IMR-90 (cell line): ENCODE measurements at regions not wholly inside any gene's neighbourhood (a gene's known extent, or its start where the extent isn't known, plus 50 kb on each side); places are given as distances from the start of the nearest gene placed in this dataset.

Experiments used
- ATAC-seq: fragments of 200-7000 bp; cut with Tn5 transposase; 2 replicates; pipeline ENCODE4 v1.9.1; 2020; ENCODE audit warnings: low read depth, mild to moderate bottlenecking, moderate library complexity
- BruUV-seq: library from RNA; stranded (reverse); fragments of 400-500 nt; replicated peaks from 2 replicates; lab custom pipeline; 2021; lab: Mats Ljungman, UMichigan
- CTCF ChIA-PET: fragments of 300-600 bp; formaldehyde crosslinking; extraction: SDS; loops from one replicate; lab custom pipeline; 2021; ENCODE audit warnings: antibody characterized with exemption; lab: Yijun Ruan, JAX
- POLR2A ChIA-PET: fragments of 300-600 bp; sonication (Branson Sonifier 250); formaldehyde crosslinking; loops from one replicate; lab custom pipeline; 2022; ENCODE audit warnings: antibody characterized with exemption; ENCODE audit not compliant: unreplicated experiment; lab: Charles Lee
- DNase-seq: peaks from one replicate; pipeline ENCODE4 v3.0.0; 2013
- H2AFZ ChIP-seq: replicated peaks from 2 replicates; pipeline ENCODE3; 2013; ENCODE audit warnings: low read length, mild to moderate bottlenecking; ENCODE audit not compliant: poor library complexity
- H2AK5ac ChIP-seq: 2 replicates; pipeline ENCODE4 v1.6.1; 2013; ENCODE audit warnings: low read depth, low read length, inconsistent platforms
- H2AK9ac ChIP-seq: replicated peaks from 2 replicates; pipeline ENCODE3; 2013; ENCODE audit warnings: mild to moderate bottlenecking, low read depth, low read length, moderate library complexity; ENCODE audit not compliant: poor library complexity
- H2BK120ac ChIP-seq: 2 replicates; pipeline ENCODE4 v1.6.1; 2013; ENCODE audit warnings: low read depth, low read length, inconsistent platforms
- H2BK15ac ChIP-seq: 3 replicates; pipeline ENCODE4 v1.6.1; 2013; ENCODE audit warnings: low read depth, low read length, inconsistent platforms
- H2BK20ac ChIP-seq: 2 replicates; pipeline ENCODE4 v1.6.1; 2013; ENCODE audit warnings: low read depth, mild to moderate bottlenecking, inconsistent platforms, low read length, moderate library complexity
- H2BK5ac ChIP-seq: 2 replicates; pipeline ENCODE4 v1.6.1; 2013; ENCODE audit warnings: mild to moderate bottlenecking, low read depth, low read length, inconsistent platforms; ENCODE audit not compliant: poor library complexity, severe bottlenecking
- H3K14ac ChIP-seq: replicated peaks from 2 replicates; pipeline ENCODE4 v1.6.1; 2013; ENCODE audit warnings: low read depth, low read length, inconsistent platforms
- H3K18ac ChIP-seq: 2 replicates; pipeline ENCODE4 v1.6.1; 2013; ENCODE audit warnings: low read depth, low read length, control low read depth
- H3K23ac ChIP-seq: 2 replicates; pipeline ENCODE4 v1.6.1; 2013; ENCODE audit warnings: low read depth, low read length, inconsistent platforms
- H3K27ac ChIP-seq: 2 replicates; pipeline ENCODE4 v1.5.1; 2013; ENCODE audit warnings: mild to moderate bottlenecking, control low read depth, low read length; ENCODE audit not compliant: insufficient read depth
- H3K27me3 ChIP-seq: 2 replicates; pipeline ENCODE4 v1.6.1; 2013; ENCODE audit warnings: low read length; ENCODE audit not compliant: control insufficient read depth, insufficient read depth
- H3K36me3 ChIP-seq: 2 replicates; pipeline ENCODE4 v1.6.1; 2013; ENCODE audit warnings: low read length, mixed read lengths; ENCODE audit not compliant: control insufficient read depth, insufficient read depth
- H3K4ac ChIP-seq: 2 replicates; pipeline ENCODE4 v1.6.1; 2013; ENCODE audit warnings: low read depth, low read length, inconsistent platforms
- H3K4me1 ChIP-seq: 2 replicates; pipeline ENCODE4 v1.6.1; 2013; ENCODE audit warnings: low read length, mixed read lengths; ENCODE audit not compliant: control insufficient read depth, insufficient read depth
- H3K4me2 ChIP-seq: 2 replicates; pipeline ENCODE4 v1.6.1; 2013; ENCODE audit warnings: low read depth, mild to moderate bottlenecking, control low read depth, low read length, moderate library complexity
- H3K4me3 ChIP-seq: 2 replicates; pipeline ENCODE4 v1.5.1; 2013; ENCODE audit warnings: low read depth, mild to moderate bottlenecking, control low read depth, low read length, moderate library complexity; ENCODE audit not compliant: insufficient read depth
- H3K56ac ChIP-seq: 2 replicates; pipeline ENCODE4 v1.6.1; 2013; ENCODE audit warnings: low read length, inconsistent platforms; ENCODE audit not compliant: insufficient read depth; ENCODE audit errors: extremely low read depth
- H3K79me1 ChIP-seq, 2 experiments: 2 replicates each; pipeline ENCODE4 v1.6.1; 2013; ENCODE audit warnings: low read length in 2 of 2, inconsistent platforms in 1 of 2, low read depth in 1 of 2
- H3K9ac ChIP-seq: 2 replicates; pipeline ENCODE4 v1.6.1; 2013; ENCODE audit warnings: low read depth, low read length, control low read depth
- H3K9me1 ChIP-seq: 2 replicates; pipeline ENCODE4 v1.6.1; 2013; ENCODE audit warnings: low read length, inconsistent platforms; ENCODE audit not compliant: insufficient read depth
- H3K9me3 ChIP-seq: 2 replicates; pipeline ENCODE4 v1.6.1; 2013; ENCODE audit warnings: low read length; ENCODE audit not compliant: control insufficient read depth, insufficient read depth
- H4K20me1 ChIP-seq: 2 replicates; pipeline ENCODE4 v1.6.1; 2013; ENCODE audit warnings: low read length, inconsistent platforms; ENCODE audit not compliant: insufficient read depth
- H4K5ac ChIP-seq: 2 replicates; pipeline ENCODE4 v1.6.1; 2013; ENCODE audit warnings: mild to moderate bottlenecking, low read depth, low read length, control low read depth
- H4K8ac ChIP-seq, 2 experiments: 2 replicates each; pipeline ENCODE4 v1.6.1; 2013; ENCODE audit warnings: low read depth in 2 of 2, low read length in 2 of 2, control low read depth in 1 of 2, inconsistent platforms in 1 of 2
- H4K91ac ChIP-seq: 2 replicates; pipeline ENCODE4 v1.6.1; 2013; ENCODE audit warnings: low read depth, low read length, inconsistent platforms; ENCODE audit not compliant: insufficient read depth
- MAZ ChIP-seq: IDR thresholded peaks from 2 replicates; pipeline ENCODE4 v1.6.1; 2012; ENCODE audit warnings: low read depth, mild to moderate bottlenecking, low read length, improper control_type of control experiment, moderate library complexity, borderline replicate concordance
- MXI1 ChIP-seq: IDR thresholded peaks from 2 replicates; pipeline ENCODE4 v1.6.1; 2012; ENCODE audit warnings: low read depth, mild to moderate bottlenecking, low read length, moderate library complexity, borderline replicate concordance
- WGBS, 2 experiments: methylation state at CpG; one replicate each; pipeline versions ENCODE4 v1.1.5 to v1.1.7; 2013; ENCODE audit warnings: missing lambda C conversion rate in 2 of 2; ENCODE audit not compliant: insufficient read length in 1 of 2; ENCODE audit errors: extremely low coverage in 2 of 2; 5-methylcytosine and 5-hydroxymethylcytosine counted together
- dilution Hi-C: fragments of 300-500 bp; cut with HindIII; formaldehyde crosslinking; loops from one replicate; pipeline ENCODE4 v1.14.3; 2018; ENCODE audit warnings: low sequenced_read_pairs; ENCODE audit not compliant: unreplicated experiment
- in situ Hi-C: fragments of 300-500 bp; cut with MboI; formaldehyde crosslinking; loops from 3 replicates; pipeline ENCODE4 v1.14.3; 2019; ENCODE audit warnings: low sequenced_read_pairs, inconsistent platforms, mixed read lengths
- intact Hi-C: fragments of 100-400 bp; cut with micrococcal nuclease; formaldehyde crosslinking; loops from 2 replicates; pipeline ENCODE4 v1.10.0; 2022

GRCh38 chr11:16606784-16607674 lies 131.4 kb upstream of the C11orf58 start:
- H3K9ac ChIP-seq = peak overlapping the region; percentile 95
- peak overlapping the region; percentile 42 for H2BK20ac ChIP-seq
- peak overlapping the region; percentile 97 for H3K4ac ChIP-seq
- peak overlapping the region; percentile 99 for H3K23ac ChIP-seq
- H2BK5ac ChIP-seq = peak overlapping the region; percentile 92
- peak overlapping the region; percentile 88 for H2AK9ac ChIP-seq
- peak overlapping the region; percentile 78 for H3K18ac ChIP-seq
- peak overlapping the region; percentile 60 to 95 for H4K8ac ChIP-seq
- H3K27ac ChIP-seq = peak overlapping the region; percentile 93
- ChIA-PET POLR2A (interaction anchor here (0.6 to 3.6 kb wide), 11 partner anchors 14 to 998 kb away, joined by 3 to 22 read pairs (median 6); no protein-coding TSS in a partner anchor), CTCF (interaction anchor here (0.6 to 1.0 kb wide), 6 partner anchors 10 to 884 kb away, joined by 3 to 4 read pairs (median 3); no protein-coding TSS in a partner anchor)
- peak overlapping the region; percentile 75 for H3K4me2 ChIP-seq
- H3K56ac ChIP-seq = peak overlapping the region; percentile 95; the same call in 1 of the 2 replicates
- H2AK5ac ChIP-seq = peak overlapping the region; percentile 80
- 2% methylated on average over 30 of the region's 81 CpGs; no CpG with 5 or more reads in 1 of the 2 experiments for WGBS, 2 experiments
- dilution Hi-C loops = no loop called here
- H3K27me3 ChIP-seq = 0 out of 2 replicates have a peak, but pooled peaks cover 2% of the 10 kb centered on the region
- peak overlapping the region; percentile 97 for H3K14ac ChIP-seq
- DNase-seq = peak; percentile 41
- ATAC-seq = peak; percentile 28
- no peaks in the 10 kb centered on the region for H3K36me3 ChIP-seq
- H3K4me3 ChIP-seq = peak overlapping the region; percentile 67
- in situ Hi-C loops = loop anchor here (5.0 to 10.0 kb wide), 2 partner anchors 622 to 965 kb away; no protein-coding TSS in a partner anchor
- H3K4me1 ChIP-seq = peaks cover 10% of the 10 kb centered on the region
- peak overlapping the region; percentile 51 for H4K5ac ChIP-seq
- peak overlapping the region; percentile 93 for H2AFZ ChIP-seq
- TF ChIP-seq MAZ = peak; percentile 45; the same call in 1 of the 2 replicates
- TF ChIP-seq MXI1 = no peak
- intact Hi-C loops = loop anchor here (1.0 to 10.0 kb wide), 10 partner anchors 95 to 957 kb away; no protein-coding TSS in a partner anchor
- H3K79me1 ChIP-seq = peaks cover 6 to 30% of the 10 kb centered on the region in 2 experiments; a peak in 3 of 4 replicates
- H2BK15ac ChIP-seq = peak overlapping the region; percentile 81
- H3K9me1 ChIP-seq = peaks cover 6% of the 10 kb centered on the region; the same call in 1 of the 2 replicates
- no peaks in the 10 kb centered on the region for H4K20me1 ChIP-seq
- H2BK120ac ChIP-seq = peak overlapping the region; percentile 88
- H4K91ac ChIP-seq = peak overlapping the region; percentile 91
- no peaks in the 10 kb centered on the region for H3K9me3 ChIP-seq
- BruUV-seq = no TSS peak
